Thymus (tissue), 11 donors: ENCODE measurements at regions not wholly inside any gene's neighbourhood (a gene's known extent, or its start where the extent isn't known, plus 50 kb on each side); places are given as distances from the start of the nearest gene placed in this dataset.

Source experiments
- DNase-seq, 9 donors: peaks; one replicate each; pipeline ENCODE4 v3.0.0-alpha.2; 2013; ENCODE audit warnings: low spot score in 9 of 9, low read depth in 6 of 9, missing footprints in 1 of 9
- H3K27ac ChIP-seq, 2 donors: one replicate each; pipeline ENCODE4 v1.5.1; 2013; ENCODE audit warnings: control low read depth in 1 of 2, low read depth in 1 of 2, low read length in 1 of 2, mild to moderate bottlenecking in 1 of 2, moderate library complexity in 1 of 2
- H3K27me3 ChIP-seq, 2 donors: one replicate each; pipeline ENCODE4 v1.5.1; 2013; ENCODE audit warnings: low read length in 1 of 2; ENCODE audit not compliant: control insufficient read depth in 2 of 2, insufficient read depth in 1 of 2
- H3K36me3 ChIP-seq, 2 donors: one replicate each; pipeline ENCODE4 v1.5.1; 2013; ENCODE audit warnings: low read length in 1 of 2, mild to moderate bottlenecking in 1 of 2, moderate library complexity in 1 of 2; ENCODE audit not compliant: control insufficient read depth in 2 of 2, insufficient read depth in 2 of 2
- H3K4me1 ChIP-seq, 2 donors: one replicate each; pipeline ENCODE4 v1.5.1; 2013; ENCODE audit warnings: low read length in 2 of 2; ENCODE audit not compliant: control insufficient read depth in 2 of 2, insufficient read depth in 2 of 2
- H3K4me3 ChIP-seq, 2 donors: one replicate each; pipeline ENCODE4 v1.5.1; 2013; ENCODE audit warnings: low read length in 2 of 2, control low read depth in 1 of 2, mild to moderate bottlenecking in 1 of 2
- H3K9me3 ChIP-seq, 2 donors: one replicate each; pipeline ENCODE4 v1.5.1; 2013; ENCODE audit warnings: low read length in 1 of 2, mild to moderate bottlenecking in 1 of 2; ENCODE audit not compliant: control insufficient read depth in 2 of 2, insufficient read depth in 1 of 2
- whole genome bisulfite sequencing: extraction: QIAGEN DNeasy Blood & Tissue Kit; methylation state at CpG from one replicate; pipeline ENCODE4 v1.1.7; 2013; 5-methylcytosine and 5-hydroxymethylcytosine counted together
- donor health status: healthy.

DNA sequence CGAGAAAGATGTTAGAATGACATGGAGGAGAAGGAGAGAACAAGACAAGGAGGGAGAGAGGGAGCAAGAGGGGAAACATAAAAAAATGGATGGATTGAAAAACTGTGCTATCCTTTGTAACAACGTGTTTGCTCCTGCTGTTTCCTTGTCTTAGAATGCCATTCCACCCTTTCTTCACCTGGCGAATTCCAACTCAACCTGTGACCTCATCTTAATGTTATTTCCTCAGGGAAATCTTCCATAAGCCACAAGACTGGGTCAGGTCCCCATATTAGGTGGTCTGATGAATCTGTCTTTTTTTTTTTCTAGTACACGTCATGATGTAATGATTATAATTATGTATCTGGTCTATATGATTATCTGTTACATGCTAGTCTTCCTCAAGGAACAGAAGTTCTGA, 195.0 kb upstream of the MAF start:
- WGBS = 96% methylated on average over 4 of the region's 4 CpGs

DNA sequence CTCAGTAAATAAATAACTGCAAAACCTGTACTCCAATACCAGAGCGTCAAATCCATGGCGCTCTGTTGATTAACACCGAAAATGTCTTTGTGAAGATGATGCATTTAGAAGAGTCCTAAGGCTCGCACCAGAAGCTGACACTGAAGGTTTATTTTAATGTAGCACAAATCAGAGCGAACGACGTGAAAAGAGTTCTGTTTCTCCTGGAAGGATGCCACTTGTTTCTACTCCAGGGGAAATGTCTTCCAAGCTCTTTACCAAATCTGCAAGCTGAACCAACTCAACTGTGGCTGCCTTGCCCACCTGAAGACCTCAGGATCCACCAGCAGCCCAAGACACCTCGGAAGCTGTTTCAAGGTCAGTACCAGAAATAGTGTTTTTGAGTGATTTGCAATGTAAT, 194.4 kb upstream of the MAF start:
- no peak overlapping the region for H3K4me3 ChIP-seq
- H3K9me3 ChIP-seq = no peaks in the 10 kb centered on the region
- 96% methylated on average over 8 of the region's 8 CpGs for WGBS
- H3K4me1 ChIP-seq = peaks cover 0 to 2% of the 10 kb centered on the region in 2 donors
- no peaks in the 10 kb centered on the region for H3K36me3 ChIP-seq
- H3K27ac ChIP-seq = no peak overlapping the region
- H3K27me3 ChIP-seq = no peaks in the 10 kb centered on the region
- DNase-seq = no peak

More for the DNA sequence above, 195.0 kb upstream of the MAF start:
- H3K9me3 ChIP-seq = no peaks in the 10 kb centered on the region
- H3K36me3 ChIP-seq = no peaks in the 10 kb centered on the region
- no peak for DNase-seq
- H3K27me3 ChIP-seq = no peaks in the 10 kb centered on the region
- peaks cover 0 to 5% of the 10 kb centered on the region in 2 donors for H3K4me1 ChIP-seq
- no peak overlapping the region for H3K4me3 ChIP-seq
- H3K27ac ChIP-seq = no peak overlapping the region

DNA sequence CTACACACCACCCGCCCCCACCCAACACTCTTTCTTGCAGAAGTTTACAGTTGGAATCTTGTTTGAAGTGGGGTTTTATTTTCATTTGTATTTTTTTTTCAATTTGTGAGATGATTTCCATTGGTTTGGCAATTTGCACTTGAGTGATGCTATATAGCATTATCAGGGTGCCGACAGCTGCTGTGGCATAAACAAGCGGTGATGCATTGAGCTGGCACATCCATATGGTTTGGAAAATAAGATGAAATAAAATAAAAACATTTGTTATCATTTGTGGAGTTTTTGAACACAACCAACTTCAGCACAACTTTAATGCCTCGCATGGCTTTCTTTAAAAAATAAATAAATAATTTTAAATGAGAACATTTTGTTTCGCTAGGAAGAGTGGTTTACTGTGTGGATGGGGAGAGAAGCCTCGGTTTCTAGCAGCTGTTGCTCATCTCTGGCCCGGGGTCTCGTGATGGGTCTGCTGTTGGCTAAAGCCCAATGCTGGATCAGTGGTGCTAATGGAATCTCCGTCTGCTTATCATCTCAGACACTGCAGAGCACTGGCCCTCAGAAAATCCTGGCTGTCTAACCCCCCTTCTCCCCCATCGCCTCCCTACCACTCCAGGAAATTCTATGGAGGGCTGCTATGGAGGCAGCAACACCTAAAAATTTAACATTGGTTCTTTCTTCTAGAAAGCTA, 192.3 kb upstream of the MAF start:
- no peak overlapping the region for H3K4me3 ChIP-seq
- H3K27me3 ChIP-seq = no peaks in the 10 kb centered on the region
- 95% methylated on average over 10 of the region's 10 CpGs for WGBS
- peaks cover 0 to 2% of the 10 kb centered on the region in 2 donors for H3K4me1 ChIP-seq
- no peaks in the 10 kb centered on the region for H3K36me3 ChIP-seq
- H3K9me3 ChIP-seq = no peaks in the 10 kb centered on the region
- no peak for DNase-seq
- no peak overlapping the region for H3K27ac ChIP-seq

DNA sequence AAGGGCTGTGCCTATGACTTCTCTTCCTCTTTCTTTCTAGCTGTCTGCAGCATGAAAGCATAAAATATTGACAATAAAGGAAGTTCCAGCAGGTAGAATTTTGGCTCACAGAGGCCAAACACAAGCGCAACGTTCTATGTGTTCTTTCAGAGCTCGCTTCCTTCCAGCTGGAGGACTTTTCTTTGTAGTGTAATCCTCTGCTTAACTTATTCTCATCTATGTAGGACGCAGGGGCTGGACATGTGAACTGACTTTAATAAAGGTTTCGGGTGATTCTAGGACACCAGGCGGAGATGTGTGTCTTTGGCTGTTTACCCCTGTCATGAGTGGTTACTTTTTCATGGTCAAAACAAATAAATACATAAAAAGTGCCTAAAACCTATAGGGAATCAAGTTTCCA, 191.5 kb upstream of the MAF start:
- no peak overlapping the region for H3K4me3 ChIP-seq
- no peaks in the 10 kb centered on the region for H3K36me3 ChIP-seq
- DNase-seq = no peak
- H3K9me3 ChIP-seq = no peaks in the 10 kb centered on the region
- 91% methylated on average over 6 of the region's 6 CpGs for WGBS
- H3K27ac ChIP-seq = no peak overlapping the region
- no peaks in the 10 kb centered on the region for H3K27me3 ChIP-seq
- peaks cover 0 to 2% of the 10 kb centered on the region in 2 donors for H3K4me1 ChIP-seq

DNA sequence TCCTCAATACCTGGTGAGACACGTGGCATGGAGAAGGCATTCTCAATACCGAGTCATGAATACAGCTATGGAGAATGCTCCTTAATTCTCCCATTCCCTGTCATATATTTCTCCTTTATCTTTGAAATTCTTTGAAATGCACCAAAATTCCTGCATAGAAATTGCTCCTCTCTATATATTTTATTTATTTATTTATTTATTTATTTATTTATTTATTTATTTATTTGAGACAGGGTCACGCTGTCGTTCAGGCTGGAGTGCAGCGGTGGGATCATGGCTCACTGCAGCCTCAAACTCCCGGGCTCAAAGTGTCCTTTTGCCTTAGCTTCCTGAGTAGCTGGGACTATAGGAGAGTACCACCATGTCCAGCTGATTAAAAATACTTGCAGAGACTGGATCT, 190.3 kb upstream of the MAF start:
- DNase-seq = no peak
- no peak overlapping the region for H3K4me3 ChIP-seq
- no peaks in the 10 kb centered on the region for H3K4me1 ChIP-seq
- no peaks in the 10 kb centered on the region for H3K27me3 ChIP-seq
- 89% methylated on average over 6 of the region's 6 CpGs for WGBS
- H3K27ac ChIP-seq = no peak overlapping the region
- H3K36me3 ChIP-seq = no peaks in the 10 kb centered on the region
- H3K9me3 ChIP-seq = no peaks in the 10 kb centered on the region

DNA sequence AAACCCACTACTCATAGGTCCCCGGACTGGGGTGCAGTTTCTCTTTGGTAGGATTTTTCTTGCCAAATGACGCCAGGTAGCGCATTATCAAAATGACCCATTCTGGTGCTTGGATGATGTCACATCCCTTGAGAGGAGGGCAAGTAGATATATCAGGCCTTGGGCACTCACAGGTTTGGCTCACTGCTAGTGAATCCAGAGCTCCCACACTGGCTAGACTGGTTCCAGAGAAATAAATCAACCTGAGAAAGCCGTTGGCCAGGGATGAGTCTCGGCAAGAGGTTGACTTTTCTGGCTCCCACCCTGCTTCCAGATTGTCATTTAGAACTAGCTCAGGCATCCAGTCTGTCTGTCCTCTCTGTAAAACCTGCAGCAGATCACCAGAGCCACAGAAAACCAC, 188.4 kb upstream of the MAF start:
- WGBS = 89% methylated on average over 5 of the region's 5 CpGs
- H3K9me3 ChIP-seq = no peaks in the 10 kb centered on the region
- H3K4me1 ChIP-seq = no peaks in the 10 kb centered on the region
- no peak overlapping the region for H3K27ac ChIP-seq
- H3K4me3 ChIP-seq = no peak overlapping the region
- no peaks in the 10 kb centered on the region for H3K27me3 ChIP-seq
- no peaks in the 10 kb centered on the region for H3K36me3 ChIP-seq
- no peak for DNase-seq

DNA sequence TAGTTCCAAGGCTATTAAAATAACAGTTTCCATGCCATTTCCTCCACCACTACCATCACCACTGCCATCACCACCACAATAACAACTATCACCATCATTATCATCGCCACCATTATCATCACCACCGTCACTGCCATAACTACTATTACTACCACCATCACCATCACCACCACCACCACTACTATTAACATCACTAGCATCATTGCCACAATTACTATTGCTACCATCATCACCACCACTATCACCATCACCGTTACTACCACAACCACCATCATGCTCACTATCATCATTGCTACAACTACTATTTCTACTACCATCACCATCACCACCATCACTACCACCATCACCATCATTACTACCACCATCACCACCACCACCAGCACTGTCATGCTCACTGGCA, 185.9 kb upstream of the MAF start:
- H3K4me3 ChIP-seq = no peak overlapping the region
- H3K27me3 ChIP-seq = no peaks in the 10 kb centered on the region
- no peak overlapping the region for H3K27ac ChIP-seq
- H3K4me1 ChIP-seq = no peaks in the 10 kb centered on the region
- no peaks in the 10 kb centered on the region for H3K9me3 ChIP-seq
- no peak for DNase-seq
- WGBS = over 99% methylated on average over 3 of the region's 3 CpGs
- H3K36me3 ChIP-seq = no peaks in the 10 kb centered on the region

DNA sequence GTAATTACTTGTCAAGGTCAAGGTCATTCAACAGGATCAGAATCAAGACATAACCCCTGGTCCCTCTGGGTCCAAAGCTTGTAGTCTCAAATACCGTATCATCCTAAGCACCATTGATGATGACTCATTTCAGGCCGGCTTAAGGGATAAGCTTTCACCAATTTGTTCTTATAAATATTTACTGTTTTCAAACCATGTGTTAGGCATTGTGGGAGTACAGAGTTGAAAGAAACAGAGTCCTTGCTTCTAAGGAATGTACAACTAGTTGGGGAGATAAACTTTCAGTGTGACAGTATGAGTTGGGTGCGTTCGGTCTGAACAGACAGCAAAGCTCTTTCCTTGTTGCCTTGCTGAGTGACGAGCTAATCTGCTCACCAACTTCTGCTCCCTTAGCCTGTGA, 183.5 kb upstream of the MAF start:
- 96% methylated on average over 5 of the region's 5 CpGs for WGBS
- no peaks in the 10 kb centered on the region for H3K36me3 ChIP-seq
- DNase-seq = no peak
- no peaks in the 10 kb centered on the region for H3K9me3 ChIP-seq
- no peak overlapping the region for H3K27ac ChIP-seq
- H3K27me3 ChIP-seq = no peaks in the 10 kb centered on the region
- H3K4me1 ChIP-seq = no peaks in the 10 kb centered on the region
- no peak overlapping the region for H3K4me3 ChIP-seq

DNA sequence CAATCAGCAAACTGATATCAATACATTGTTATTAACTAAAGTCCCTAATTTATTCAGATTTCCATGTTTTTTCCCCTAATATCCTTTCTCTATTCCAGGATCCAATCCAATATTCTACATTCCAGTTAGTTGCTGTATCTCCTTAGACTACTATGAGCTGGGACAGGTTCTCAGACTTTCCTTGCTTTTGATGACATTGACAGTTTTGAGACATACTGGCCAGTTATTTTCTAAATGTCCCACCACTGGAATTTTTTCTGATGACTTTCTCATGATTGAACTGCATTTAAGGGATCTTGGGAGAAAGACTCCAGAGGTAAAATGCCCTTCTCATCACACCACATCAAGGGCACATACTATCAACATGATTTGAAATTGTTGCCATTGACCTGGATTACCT, 177.1 kb upstream of the MAF start:
- Histone ChIP-seq H3K27me3 (no peaks in the 10 kb centered on the region), H3K9me3 (no peaks in the 10 kb centered on the region), H3K36me3 (no peaks in the 10 kb centered on the region), H3K27ac (no peak overlapping the region), H3K4me1 (peaks cover 7 to 9% of the 10 kb centered on the region in 2 donors), H3K4me3 (no peak overlapping the region)
- no peak for DNase-seq
